Left hindlimb (tissue), 1 donor: ENCODE measurements at regions not wholly inside any gene's neighbourhood (a gene's known extent, or its start where the extent isn't known, plus 50 kb on each side); places are given as distances from the start of the nearest gene placed in this dataset.

ENCODE experiments used
- DNase-seq: peaks from one replicate; pipeline ENCODE4 v3.0.0-alpha.2; 2018

DNA sequence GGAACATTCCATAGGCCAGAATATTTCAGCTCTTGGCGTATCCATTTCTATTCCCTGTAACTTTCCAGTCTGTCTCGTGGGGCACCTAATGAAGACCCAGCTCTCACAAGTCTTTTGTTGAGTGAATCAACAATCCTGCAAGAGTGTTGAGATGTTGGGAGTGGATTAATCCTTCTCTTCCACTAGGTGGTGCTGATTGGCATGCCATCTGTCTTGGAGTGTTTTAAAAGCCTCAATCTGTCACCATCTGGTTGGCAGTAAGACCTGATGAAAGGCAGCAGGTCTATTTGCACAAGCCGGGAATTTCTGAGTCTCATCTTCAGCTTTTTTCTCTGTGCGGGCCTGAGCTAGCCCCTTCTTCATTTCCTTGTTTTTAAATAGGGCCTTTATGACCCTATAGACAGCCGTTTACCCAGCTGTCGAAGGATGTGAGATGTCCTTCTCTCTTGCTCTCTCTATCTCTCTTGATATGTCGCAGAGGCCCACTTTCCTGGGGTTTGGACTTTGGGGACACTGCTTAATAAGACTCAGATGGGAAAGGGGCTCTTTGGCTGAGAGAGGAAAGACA lies 180.5 kb downstream of the ZNF365 start:
- no peak for DNase-seq

- DNase-seq: no peak
Measured at GRCh38 chr10:62559481-62560200, 185.5 kb downstream of the ZNF365 start.

DNA sequence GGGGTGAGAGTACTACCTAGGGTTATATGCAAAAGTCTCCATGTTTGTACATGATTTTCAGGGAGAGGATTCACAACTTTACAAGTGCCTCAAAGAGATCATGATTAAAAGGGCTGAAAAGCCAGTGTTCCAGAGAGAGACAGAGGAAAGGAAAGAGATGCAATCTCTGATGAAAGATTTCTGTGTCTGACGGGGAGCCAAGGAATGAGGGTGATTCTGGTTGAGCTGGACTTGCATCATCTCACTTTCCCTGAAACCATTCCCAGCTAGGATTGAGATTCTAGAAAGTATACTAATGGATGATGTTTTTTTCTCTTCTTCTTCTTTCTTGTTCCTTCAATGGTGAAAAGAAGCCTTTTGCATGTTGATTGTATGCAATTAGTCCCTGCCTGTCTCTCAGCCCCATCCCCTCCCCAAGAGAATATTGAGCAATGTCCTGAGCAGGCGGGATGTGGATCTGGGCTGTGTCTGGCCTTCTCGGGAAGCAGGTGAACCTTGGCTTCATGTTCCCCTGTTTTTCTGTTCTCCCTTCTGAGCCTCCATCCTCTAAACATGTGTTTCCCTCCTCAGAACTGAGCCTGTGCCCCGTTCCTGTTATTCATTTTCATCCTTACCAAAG lies 186.1 kb downstream of the ZNF365 start:
- no peak for DNase-seq

DNA sequence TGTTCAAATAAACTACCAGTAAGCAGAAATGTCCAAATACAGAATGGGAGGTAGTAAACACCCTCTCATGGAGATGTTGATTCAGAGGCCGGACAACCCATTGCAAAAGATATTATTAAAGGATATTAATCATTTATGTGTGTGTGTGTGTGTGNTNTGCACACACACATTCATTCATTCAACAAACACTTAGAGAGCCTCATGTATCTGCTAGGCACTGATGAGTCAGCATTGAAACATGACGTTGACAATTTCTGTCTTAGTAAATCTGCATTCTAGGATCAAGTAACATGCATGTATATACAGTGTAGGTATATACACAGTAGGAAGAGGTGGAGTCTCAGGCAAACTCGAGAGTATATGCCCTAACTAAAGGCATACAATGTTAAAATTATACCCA lies 187.0 kb downstream of the ZNF365 start:
- no peak for DNase-seq

- no peak for DNase-seq
Measured at GRCh38 chr10:62562101-62562500, 187.9 kb downstream of the ZNF365 start.

DNA sequence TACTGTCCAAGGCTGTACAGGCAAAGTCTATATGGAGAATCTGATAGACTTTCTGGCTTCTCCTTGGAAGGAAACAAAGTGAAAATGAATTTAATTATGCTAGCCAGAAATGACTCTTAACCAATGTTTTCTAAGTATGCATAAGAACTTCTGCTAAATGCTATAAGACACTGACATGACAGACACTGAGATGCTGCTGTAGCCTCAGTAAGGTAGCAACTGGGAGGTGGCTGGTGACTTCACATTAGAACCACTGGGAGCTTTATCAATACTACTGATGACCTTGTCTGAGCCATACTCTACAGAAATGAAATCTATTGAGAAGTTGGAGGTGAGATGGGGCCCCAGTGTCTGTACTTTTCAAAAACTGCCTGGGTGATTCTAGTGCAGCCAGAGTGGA lies 188.6 kb downstream of the ZNF365 start:
- no peak for DNase-seq

DNA sequence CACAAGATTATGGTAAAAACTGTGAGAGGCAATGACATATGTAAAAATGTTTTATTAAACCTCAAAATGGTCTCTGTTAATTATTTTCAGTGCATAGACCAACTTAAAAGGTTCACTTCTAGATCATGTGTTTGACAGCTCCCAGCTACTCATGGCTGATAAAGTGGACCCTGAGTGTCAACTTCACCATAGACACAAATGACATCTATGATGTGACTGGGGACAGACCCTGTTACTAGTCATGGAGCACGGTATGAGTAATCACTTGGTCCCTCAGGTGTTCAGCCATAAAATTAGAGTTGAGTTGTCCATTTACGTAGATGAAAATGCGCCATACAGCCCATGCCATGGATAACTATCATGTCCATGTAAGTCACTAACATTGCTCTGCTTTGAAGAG lies 199.8 kb downstream of the ZNF365 start:
- DNase-seq: no peak

DNA sequence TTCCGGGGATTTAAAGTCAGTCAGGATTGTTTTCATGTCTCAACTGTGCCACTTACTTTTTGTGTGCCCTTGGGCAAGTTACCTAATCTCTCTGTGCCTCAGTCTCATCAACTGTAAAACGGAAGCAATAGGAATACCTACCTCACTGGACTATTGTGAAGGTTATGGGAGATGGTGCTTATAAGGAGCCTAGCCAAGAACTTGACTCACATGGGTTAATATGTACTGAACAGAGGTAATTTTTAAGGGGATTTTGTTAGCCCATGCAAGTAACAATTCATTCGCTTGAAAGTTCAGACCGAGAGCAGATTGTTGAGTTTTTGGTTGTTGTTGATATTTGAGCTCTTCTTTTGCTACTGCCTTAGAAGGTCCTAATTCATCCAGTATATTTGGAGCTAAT lies 202.9 kb downstream of the ZNF365 start:
- no peak for DNase-seq

DNA sequence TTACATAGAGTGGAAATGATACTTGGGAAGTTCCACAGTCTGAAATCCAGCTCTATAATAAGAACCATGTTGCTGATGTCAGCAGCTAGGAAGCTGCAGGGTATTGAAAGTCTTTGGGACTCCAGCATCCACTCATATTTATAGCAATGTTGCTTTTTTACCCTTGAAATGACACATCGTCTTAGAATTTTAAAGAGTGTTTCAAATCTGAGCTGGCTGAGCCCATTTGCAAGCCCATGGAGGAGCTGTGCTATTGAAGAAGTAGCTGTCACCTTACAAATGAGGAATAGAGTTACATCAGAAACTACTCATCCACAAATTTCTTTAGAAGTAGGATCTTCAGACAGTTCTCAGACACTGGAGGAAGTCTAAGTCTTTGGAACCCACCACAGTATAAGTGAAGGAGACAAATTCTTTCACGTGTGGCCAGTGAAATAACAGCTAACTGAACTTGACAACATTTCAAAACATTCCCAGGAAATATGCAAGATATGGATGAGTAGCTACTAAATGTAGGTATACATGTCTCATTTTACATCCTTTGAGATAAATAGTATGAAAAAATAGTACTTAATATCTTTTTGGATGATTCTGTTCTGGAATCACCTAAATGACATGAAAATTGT lies 203.6 kb downstream of the ZNF365 start:
- no peak for DNase-seq

DNA sequence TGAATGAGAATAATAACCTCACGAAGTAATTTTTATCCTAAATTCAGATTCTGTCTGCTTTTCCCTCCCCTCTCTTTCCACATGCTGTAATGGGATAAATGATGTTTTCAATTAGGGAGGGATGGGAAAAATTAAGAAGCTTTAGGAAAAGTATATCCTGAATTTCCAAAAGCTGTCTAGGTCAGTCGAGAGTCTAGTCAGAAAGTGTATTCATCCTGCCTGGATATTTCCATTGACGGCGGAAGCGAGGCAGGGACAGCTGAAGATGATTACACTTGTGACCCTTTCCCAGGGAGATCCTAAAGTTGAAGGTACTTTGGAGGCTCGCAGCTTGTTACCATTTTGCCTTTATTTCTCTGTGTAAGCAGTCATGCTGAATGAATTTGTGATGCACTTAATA lies 204.1 kb downstream of the ZNF365 start:
- DNase-seq: no peak

- DNase-seq: no peak
Measured at GRCh38 chr10:62578916-62579315, 204.7 kb downstream of the ZNF365 start.

GRCh38 chr10:62580396-62580795 lies 206.2 kb downstream of the ZNF365 start:
- DNase-seq: no peak

GRCh38 chr10:62581351-62581750 lies 207.2 kb downstream of the ZNF365 start:
- DNase-seq: no peak

GRCh38 chr10:62582101-62582705 lies 208.0 kb downstream of the ZNF365 start:
- no peak for DNase-seq

GRCh38 chr10:62582804-62583208 lies 208.6 kb downstream of the ZNF365 start:
- peak; percentile 69 for DNase-seq

GRCh38 chr10:62583876-62584615 lies 209.9 kb downstream of the ZNF365 start:
- DNase-seq: peak; percentile 46

DNA sequence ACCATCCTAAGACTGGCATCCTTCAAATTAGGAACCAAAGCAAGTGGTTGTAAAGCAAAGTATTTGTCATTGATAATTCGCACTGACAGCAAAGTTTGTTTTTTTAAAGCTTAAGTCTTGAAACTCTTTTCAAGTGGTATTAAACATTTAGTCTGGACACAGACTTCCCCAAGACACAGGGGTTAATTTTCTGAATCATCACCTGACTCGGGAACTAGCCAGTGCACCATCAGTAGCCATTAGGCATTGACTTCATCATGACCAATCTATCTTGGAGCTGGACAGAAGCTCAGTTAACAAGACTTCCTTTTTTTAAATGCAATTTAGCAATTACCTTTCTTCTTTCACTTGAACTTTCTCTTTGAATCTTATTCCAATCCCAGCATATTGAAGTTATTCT lies 210.6 kb downstream of the ZNF365 start:
- no peak for DNase-seq

DNA sequence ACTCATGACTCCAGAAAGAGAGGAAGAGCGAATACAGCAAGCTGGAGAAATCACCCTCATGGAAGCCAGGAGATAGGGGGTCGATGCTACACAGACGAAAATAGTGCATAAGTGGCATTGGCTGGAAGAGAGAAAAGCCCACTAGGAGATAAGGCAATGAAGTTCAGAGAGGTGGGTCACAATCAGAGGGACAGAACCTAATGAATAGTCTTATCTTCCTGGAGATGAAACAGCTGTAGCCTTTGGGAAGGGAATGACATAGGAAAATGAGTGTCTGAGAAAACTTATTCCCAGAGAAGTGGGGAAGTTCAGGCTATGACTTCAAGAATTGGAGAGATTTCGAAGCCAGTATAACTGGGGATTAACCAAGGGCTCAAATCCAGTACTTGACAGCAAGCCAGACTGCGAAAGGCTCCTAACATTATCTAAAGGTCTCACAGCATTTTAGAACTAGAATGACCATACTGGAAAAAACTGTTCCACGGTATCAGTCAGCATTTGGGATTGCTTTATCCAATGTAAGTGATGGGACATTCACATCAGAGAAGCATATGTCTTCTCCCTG lies 211.1 kb downstream of the ZNF365 start:
- no peak for DNase-seq

- DNase-seq: no peak
Measured at GRCh38 chr10:62587011-62587410, 212.8 kb downstream of the ZNF365 start.

- no peak for DNase-seq
Measured at GRCh38 chr10:62588116-62588515, 213.9 kb downstream of the ZNF365 start.

- DNase-seq: no peak
Measured at GRCh38 chr10:62589689-62590088, 214.8 kb upstream of the ADO start.

DNA sequence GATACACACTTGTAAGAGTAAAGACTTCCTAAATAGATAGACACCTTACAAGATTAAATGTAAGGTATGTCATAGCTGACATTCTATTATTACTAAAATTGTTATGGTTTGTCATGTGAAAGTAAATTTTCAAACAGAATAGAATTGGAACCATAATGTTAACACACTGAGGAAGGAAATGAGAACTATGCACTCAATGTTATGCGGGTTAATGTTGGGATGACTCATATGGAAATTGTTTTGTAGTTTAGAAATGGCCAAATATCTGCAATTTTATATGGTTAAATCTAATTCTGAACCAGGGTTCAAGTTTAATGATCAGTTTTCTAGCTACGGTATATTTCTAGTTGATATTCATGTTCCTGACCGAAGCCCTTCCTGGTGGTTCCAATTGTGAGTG lies 214.2 kb upstream of the ADO start:
- no peak for DNase-seq
